ENCODE measurements at regions not wholly inside any gene's neighbourhood (a gene's known extent, or its start where the extent isn't known, plus 50 kb on each side); places are given as distances from the start of the nearest gene placed in this dataset.

DNA sequence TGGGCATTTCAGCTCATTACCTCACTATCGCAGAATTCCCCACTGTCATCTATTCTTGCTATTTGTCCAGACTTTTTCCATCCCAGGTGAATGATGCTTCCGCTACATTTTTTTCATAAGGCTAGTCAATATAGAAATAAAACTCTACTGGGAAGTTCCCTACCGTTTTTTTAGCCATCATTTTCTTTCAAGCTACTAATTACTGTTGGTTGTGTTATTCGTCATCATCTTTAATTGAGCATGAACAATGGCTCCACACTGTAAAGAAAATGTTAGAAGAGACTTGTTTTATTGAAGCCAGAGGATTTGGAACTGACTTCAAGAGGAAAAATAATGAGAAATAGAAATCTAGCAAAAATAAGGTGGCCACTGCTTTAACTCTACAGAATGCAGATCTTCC, 265.0 kb downstream of the ZNF608 start:
- TF ChIP-seq, protein P1, sequence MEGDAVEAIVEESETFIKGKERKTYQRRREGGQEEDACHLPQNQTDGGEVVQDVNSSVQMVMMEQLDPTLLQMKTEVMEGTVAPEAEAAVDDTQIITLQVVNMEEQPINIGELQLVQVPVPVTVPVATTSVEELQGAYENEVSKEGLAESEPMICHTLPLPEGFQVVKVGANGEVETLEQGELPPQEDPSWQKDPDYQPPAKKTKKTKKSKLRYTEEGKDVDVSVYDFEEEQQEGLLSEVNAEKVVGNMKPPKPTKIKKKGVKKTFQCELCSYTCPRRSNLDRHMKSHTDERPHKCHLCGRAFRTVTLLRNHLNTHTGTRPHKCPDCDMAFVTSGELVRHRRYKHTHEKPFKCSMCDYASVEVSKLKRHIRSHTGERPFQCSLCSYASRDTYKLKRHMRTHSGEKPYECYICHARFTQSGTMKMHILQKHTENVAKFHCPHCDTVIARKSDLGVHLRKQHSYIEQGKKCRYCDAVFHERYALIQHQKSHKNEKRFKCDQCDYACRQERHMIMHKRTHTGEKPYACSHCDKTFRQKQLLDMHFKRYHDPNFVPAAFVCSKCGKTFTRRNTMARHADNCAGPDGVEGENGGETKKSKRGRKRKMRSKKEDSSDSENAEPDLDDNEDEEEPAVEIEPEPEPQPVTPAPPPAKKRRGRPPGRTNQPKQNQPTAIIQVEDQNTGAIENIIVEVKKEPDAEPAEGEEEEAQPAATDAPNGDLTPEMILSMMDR (IDR thresholded peaks at IDR 0.05): no peak
- no peak for TF ChIP-seq POLR2A (IDR thresholded peaks at IDR 0.05)
